Epidermal melanocyte (primary cell): ENCODE measurements at regions not wholly inside any gene's neighbourhood (a gene's known extent, or its start where the extent isn't known, plus 50 kb on each side); places are given as distances from the start of the nearest gene placed in this dataset.

Experiments used
- DNase-seq: peaks from one replicate; pipeline ENCODE4 v3.0.0; 2011; ENCODE audit warnings: low spot score; ENCODE audit not compliant: insufficient read length

- DNase-seq, result no peak
These were observed 162.4 kb upstream of the GYPA start for GRCh38 chr4:144302704-144303536.

- DNase-seq, result no peak
These were observed 163.5 kb upstream of the GYPA start for GRCh38 chr4:144304025-144304424.

- no peak for DNase-seq
These were observed 170.0 kb upstream of the GYPA start for GRCh38 chr4:144310535-144310934.

- no peak for DNase-seq
These were observed 172.9 kb upstream of the GYPA start for GRCh38 chr4:144313370-144313769.

- no peak for DNase-seq
These were observed 176.4 kb upstream of the GYPA start for GRCh38 chr4:144316869-144317268.

- no peak for DNase-seq
These were observed 178.3 kb upstream of the GYPA start for GRCh38 chr4:144318797-144319196.

GRCh38 chr4:144336633-144337032 is 196.1 kb upstream of the GYPA start:
- no peak for DNase-seq

GRCh38 chr4:144338148-144338547 is 197.6 kb upstream of the GYPA start:
- no peak for DNase-seq

- no peak for DNase-seq
These were observed 198.3 kb upstream of the GYPA start for GRCh38 chr4:144338834-144339233.

- no peak for DNase-seq
These were observed 200.4 kb upstream of the GYPA start for GRCh38 chr4:144340931-144341330.

GRCh38 chr4:144342949-144343760 is 202.6 kb upstream of the GYPA start:
- no peak for DNase-seq

- DNase-seq, result no peak
These were observed 206.6 kb upstream of the GYPA start for GRCh38 chr4:144347121-144347520.

GRCh38 chr4:144350706-144351105 is 210.2 kb upstream of the GYPA start:
- no peak for DNase-seq

- no peak for DNase-seq
These were observed 210.8 kb upstream of the GYPA start for GRCh38 chr4:144351306-144351705.

- no peak for DNase-seq
These were observed 212.8 kb upstream of the GYPA start for GRCh38 chr4:144353292-144353691.

- DNase-seq, result peak; percentile 40
These were observed 215.6 kb upstream of the GYPA start for GRCh38 chr4:144355811-144356757.

- DNase-seq, result no peak
These were observed 216.4 kb upstream of the GYPA start for GRCh38 chr4:144356941-144357381.

- DNase-seq, result no peak
These were observed 217.5 kb upstream of the GYPA start for GRCh38 chr4:144357975-144358374.

GRCh38 chr4:144360146-144360793 is 219.8 kb upstream of the GYPA start:
- no peak for DNase-seq

- no peak for DNase-seq
These were observed 221.8 kb upstream of the GYPA start for GRCh38 chr4:144362366-144362765.

GRCh38 chr4:144363890-144364289 is 223.4 kb upstream of the GYPA start:
- no peak for DNase-seq
